IMR-90 (cell line): ENCODE measurements at regions not wholly inside any gene's neighbourhood (a gene's known extent, or its start where the extent isn't known, plus 50 kb on each side); places are given as distances from the start of the nearest gene placed in this dataset.

Source experiments
- CEBPB ChIP-seq: IDR thresholded peaks from 2 replicates; pipeline ENCODE4 v1.6.1; 2012; ENCODE audit warnings: low read depth, low read length, improper control_type of control experiment
- FOS ChIP-seq: fragments of 150-350 bp; IDR thresholded peaks from 2 replicates; pipeline ENCODE4 v1.6.1; 2016; ENCODE audit warnings: low read depth, low read length
- MAFK ChIP-seq: IDR thresholded peaks from 2 replicates; pipeline ENCODE4 v1.6.1; 2012; ENCODE audit warnings: low read depth, low read length, improper control_type of control experiment
- MAZ ChIP-seq: IDR thresholded peaks from 2 replicates; pipeline ENCODE4 v1.6.1; 2012; ENCODE audit warnings: low read depth, mild to moderate bottlenecking, low read length, improper control_type of control experiment, moderate library complexity, borderline replicate concordance
- MXI1 ChIP-seq: IDR thresholded peaks from 2 replicates; pipeline ENCODE4 v1.6.1; 2012; ENCODE audit warnings: low read depth, mild to moderate bottlenecking, low read length, moderate library complexity, borderline replicate concordance
- POLR2A ChIP-seq: IDR thresholded peaks from 2 replicates; pipeline ENCODE4 v1.6.1; 2012; ENCODE audit warnings: mild to moderate bottlenecking, low read depth, low read length
- RFX5 ChIP-seq: IDR thresholded peaks from 2 replicates; pipeline ENCODE4 v1.8.0; 2012; ENCODE audit warnings: low read depth, mild to moderate bottlenecking, low read length, moderate library complexity
- TF ChIP-seq, protein P1 (sequence below): conservative IDR thresholded peaks from 2 replicates; pipeline ENCODE4 v1.5.1; 2012; ENCODE audit warnings: mild to moderate bottlenecking, low read depth, low read length, improper control_type of control experiment
- TF ChIP-seq, protein P2 (sequence below): fragments of 150-350 bp; IDR thresholded peaks from 2 replicates; pipeline ENCODE4 v1.6.1; 2017; ENCODE audit warnings: mild to moderate bottlenecking, antibody characterized with exemption, low read length, low read depth

DNA sequence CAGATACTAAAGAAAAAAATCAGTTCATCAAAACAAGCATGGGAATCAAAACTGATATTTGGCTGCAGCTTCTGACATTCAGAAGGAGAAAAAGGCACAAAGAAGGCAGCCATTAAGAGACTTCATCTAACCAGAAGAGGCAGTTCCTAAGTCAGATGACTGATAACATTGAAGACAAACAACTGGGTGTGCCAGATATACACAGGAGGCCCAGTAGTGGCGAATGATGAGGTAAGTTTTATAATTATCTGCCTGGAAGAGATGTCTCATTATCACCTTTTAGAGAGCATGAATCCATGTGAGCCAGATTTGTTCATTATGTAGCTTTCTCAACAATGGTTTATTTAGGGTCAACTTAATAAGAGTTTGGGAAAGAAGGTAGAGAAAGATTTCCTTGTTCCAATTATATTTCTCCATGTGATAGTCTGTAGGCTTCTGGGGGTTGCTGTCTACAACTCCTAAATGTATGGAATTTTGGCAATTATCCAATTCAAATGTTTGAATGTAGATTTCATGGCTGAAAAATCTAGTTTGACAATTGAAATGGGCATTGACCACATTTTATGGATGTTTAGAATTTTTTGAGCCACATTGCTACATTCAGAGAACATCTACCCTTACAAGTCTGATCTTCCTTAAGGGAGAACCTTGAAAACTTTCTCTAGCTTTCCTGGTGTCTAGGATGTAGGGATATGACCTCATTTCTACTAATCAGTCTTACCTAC lies 50.4 kb upstream of the RASGRF1 start:
- TF ChIP-seq, protein P1, sequence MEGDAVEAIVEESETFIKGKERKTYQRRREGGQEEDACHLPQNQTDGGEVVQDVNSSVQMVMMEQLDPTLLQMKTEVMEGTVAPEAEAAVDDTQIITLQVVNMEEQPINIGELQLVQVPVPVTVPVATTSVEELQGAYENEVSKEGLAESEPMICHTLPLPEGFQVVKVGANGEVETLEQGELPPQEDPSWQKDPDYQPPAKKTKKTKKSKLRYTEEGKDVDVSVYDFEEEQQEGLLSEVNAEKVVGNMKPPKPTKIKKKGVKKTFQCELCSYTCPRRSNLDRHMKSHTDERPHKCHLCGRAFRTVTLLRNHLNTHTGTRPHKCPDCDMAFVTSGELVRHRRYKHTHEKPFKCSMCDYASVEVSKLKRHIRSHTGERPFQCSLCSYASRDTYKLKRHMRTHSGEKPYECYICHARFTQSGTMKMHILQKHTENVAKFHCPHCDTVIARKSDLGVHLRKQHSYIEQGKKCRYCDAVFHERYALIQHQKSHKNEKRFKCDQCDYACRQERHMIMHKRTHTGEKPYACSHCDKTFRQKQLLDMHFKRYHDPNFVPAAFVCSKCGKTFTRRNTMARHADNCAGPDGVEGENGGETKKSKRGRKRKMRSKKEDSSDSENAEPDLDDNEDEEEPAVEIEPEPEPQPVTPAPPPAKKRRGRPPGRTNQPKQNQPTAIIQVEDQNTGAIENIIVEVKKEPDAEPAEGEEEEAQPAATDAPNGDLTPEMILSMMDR: no peak
- TF ChIP-seq MXI1: no peak
- TF ChIP-seq POLR2A: no peak
- no peak for TF ChIP-seq MAFK
- no peak for TF ChIP-seq FOS
- no peak for TF ChIP-seq CEBPB
- TF ChIP-seq MAZ: no peak
- TF ChIP-seq RFX5: no peak
- TF ChIP-seq, protein P2, sequence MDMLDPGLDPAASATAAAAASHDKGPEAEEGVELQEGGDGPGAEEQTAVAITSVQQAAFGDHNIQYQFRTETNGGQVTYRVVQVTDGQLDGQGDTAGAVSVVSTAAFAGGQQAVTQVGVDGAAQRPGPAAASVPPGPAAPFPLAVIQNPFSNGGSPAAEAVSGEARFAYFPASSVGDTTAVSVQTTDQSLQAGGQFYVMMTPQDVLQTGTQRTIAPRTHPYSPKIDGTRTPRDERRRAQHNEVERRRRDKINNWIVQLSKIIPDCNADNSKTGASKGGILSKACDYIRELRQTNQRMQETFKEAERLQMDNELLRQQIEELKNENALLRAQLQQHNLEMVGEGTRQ: no peak
